ENCODE measurements at regions not wholly inside any gene's neighbourhood (a gene's known extent, or its start where the extent isn't known, plus 50 kb on each side); places are given as distances from the start of the nearest gene placed in this dataset.

GRCh38 chr2:217568289-217568971, 434.4 kb downstream of the TNS1 start:
- in situ Hi-C loops (cut with HindIII; ENCODE audit: low pct_ligation_motif_present, low pct_unique_long_range_greater_than_20kb, low sequenced_read_pairs), result no loop called here
- no peak for DNase-seq

GRCh38 chr2:217563565-217563964, 439.2 kb downstream of the TNS1 start:
- DNase-seq, result no peak
- in situ Hi-C loops (cut with HindIII; ENCODE audit: low pct_ligation_motif_present, low pct_unique_long_range_greater_than_20kb, low sequenced_read_pairs), result no loop called here

GRCh38 chr2:217562871-217563480, 439.8 kb downstream of the TNS1 start:
- no peak for DNase-seq
- in situ Hi-C loops (cut with HindIII; ENCODE audit: low pct_ligation_motif_present, low pct_unique_long_range_greater_than_20kb, low sequenced_read_pairs), result no loop called here

- in situ Hi-C loops (cut with HindIII; ENCODE audit: low pct_ligation_motif_present, low pct_unique_long_range_greater_than_20kb, low sequenced_read_pairs), result no loop called here
These were observed 443.7 kb downstream of the TNS1 start for GRCh38 chr2:217559084-217559483.

DNA sequence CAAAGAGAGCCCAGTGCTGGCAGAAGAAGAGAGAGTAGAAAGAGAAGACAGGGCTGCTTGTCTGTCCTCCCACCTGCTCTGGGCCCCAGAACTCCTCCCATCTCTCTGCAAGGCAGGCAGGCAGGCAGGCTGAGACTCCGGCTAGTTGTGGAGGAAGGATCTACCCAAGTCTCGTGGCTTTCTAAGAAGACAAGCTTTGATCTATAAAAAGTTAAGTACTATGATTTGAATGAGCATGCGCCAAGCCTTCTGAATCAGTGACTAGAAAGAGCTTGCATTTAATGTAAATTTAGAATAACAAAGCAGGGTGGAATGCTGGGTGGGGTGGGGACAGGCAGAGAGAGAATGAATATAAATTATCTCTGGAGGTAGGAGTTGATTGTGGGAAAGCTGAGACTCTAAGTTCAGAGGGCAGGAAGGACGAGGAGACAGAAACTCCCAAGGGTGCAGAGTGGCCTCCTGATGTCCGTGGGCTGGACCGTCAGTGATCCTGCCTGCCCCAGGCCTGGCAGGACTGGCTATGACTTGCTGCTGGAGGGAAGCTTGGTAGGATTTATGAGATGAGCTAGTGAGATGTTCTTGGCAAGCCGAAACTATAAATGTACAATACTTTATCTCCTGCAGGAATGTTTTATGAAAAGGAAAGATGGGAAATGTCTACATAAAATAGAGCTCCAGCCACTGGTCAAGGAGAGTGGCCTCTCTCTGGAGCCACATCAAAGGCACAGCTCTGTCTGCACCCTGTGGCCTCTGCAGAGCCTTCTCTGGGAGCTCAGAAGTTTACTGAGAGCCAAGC, 447.5 kb downstream of the TNS1 start:
- in situ Hi-C loops (cut with HindIII; ENCODE audit: low pct_ligation_motif_present, low pct_unique_long_range_greater_than_20kb, low sequenced_read_pairs), result no loop called here
- no peak for DNase-seq

More at GRCh38 chr2:217559084-217559483, 443.7 kb downstream of the TNS1 start:
- DNase-seq, result no peak

GRCh38 chr2:217553679-217554078, 449.1 kb downstream of the TNS1 start:
- no peak for DNase-seq
- in situ Hi-C loops (cut with HindIII; ENCODE audit: low pct_ligation_motif_present, low pct_unique_long_range_greater_than_20kb, low sequenced_read_pairs), result no loop called here

- in situ Hi-C loops (cut with HindIII; ENCODE audit: low pct_ligation_motif_present, low pct_unique_long_range_greater_than_20kb, low sequenced_read_pairs), result no loop called here
These were observed 449.6 kb downstream of the TNS1 start for GRCh38 chr2:217553202-217553601.

GRCh38 chr2:217552081-217552480, 450.7 kb downstream of the TNS1 start:
- in situ Hi-C loops (cut with HindIII; ENCODE audit: low pct_ligation_motif_present, low pct_unique_long_range_greater_than_20kb, low sequenced_read_pairs), result no loop called here
- no peak for DNase-seq

More at GRCh38 chr2:217553202-217553601, 449.6 kb downstream of the TNS1 start:
- DNase-seq, result no peak

DNA sequence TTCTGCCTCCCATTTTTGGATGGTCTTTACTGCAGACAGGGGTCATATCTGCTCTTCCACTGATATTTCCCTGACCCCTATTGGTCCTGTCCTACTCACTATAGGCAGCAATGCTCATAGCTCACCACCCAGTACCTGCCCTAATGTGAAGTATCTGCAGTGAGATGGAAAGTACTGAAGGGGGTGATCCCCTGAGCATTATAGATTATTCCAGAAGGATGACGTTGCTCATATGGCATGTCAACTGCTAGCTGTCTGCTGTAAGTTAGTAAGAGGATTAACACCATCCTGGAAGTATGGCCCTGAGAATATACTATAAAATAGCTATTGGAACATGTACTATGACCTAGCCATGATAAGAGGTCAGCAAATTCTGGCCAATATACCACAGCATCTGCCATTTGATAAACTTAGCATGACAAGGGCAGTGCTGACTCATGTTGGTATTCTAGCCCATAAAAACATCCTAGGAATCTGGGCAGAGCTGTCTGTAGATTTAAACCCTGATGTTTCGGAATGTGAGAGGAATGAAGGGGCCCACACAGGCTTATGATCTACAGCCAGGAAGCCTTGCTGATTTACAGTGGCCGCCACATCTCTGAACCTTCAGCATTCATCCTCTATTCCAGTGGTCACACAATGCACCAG, 451.4 kb downstream of the TNS1 start:
- DNase-seq, result peak; percentile 75

GRCh38 chr2:217539126-217539525, 463.7 kb downstream of the TNS1 start:
- in situ Hi-C loops (cut with HindIII; ENCODE audit: low pct_ligation_motif_present, low pct_unique_long_range_greater_than_20kb, low sequenced_read_pairs), result no loop called here

More for the DNA sequence above, 451.4 kb downstream of the TNS1 start:
- in situ Hi-C loops (cut with HindIII; ENCODE audit: low pct_ligation_motif_present, low pct_unique_long_range_greater_than_20kb, low sequenced_read_pairs), result no loop called here

GRCh38 chr2:217538719-217539118, 464.1 kb downstream of the TNS1 start:
- DNase-seq, result no peak
- in situ Hi-C loops (cut with HindIII; ENCODE audit: low pct_ligation_motif_present, low pct_unique_long_range_greater_than_20kb, low sequenced_read_pairs), result no loop called here

More at GRCh38 chr2:217539126-217539525, 463.7 kb downstream of the TNS1 start:
- DNase-seq, result no peak

DNA sequence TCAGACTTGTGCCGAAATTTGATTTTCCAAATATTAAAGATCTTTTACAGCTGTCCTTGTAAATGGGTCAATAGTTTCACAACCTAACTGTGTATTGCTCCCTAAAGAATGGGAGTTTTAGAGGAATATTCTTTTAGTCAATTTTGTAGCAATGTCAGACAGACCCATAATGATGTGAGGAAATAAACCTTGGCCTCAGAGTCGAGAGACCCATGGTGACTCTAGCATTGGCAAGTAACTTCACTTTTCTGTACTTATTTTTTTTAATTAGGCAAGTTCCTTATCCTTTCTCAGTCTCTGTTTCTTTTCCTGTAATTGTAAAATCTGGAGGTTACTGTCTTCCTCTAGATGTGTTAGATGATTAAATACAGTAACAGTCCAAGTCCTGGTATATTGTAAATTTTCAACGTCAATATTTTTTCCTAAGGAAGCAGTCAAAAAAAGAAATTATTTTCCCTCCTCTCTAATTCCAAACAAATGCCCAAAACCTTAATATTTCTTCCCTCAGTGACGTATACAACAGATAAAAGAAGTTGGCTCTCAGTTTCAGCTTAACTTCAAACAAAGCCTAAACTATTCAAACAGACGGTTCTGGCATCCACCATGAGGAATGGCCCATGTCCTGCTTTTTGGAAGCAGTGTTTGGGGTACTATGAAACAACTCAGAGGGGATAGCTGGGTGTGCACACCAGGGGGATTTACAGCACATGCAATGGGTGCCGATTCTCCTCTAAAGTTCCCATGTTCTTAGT, 466.7 kb downstream of the TNS1 start:
- no peak for DNase-seq
- in situ Hi-C loops (cut with HindIII; ENCODE audit: low pct_ligation_motif_present, low pct_unique_long_range_greater_than_20kb, low sequenced_read_pairs), result no loop called here

GRCh38 chr2:217530392-217531090, 472.3 kb downstream of the TNS1 start:
- DNase-seq, result no peak
- in situ Hi-C loops (cut with HindIII; ENCODE audit: low pct_ligation_motif_present, low pct_unique_long_range_greater_than_20kb, low sequenced_read_pairs), result no loop called here

DNA sequence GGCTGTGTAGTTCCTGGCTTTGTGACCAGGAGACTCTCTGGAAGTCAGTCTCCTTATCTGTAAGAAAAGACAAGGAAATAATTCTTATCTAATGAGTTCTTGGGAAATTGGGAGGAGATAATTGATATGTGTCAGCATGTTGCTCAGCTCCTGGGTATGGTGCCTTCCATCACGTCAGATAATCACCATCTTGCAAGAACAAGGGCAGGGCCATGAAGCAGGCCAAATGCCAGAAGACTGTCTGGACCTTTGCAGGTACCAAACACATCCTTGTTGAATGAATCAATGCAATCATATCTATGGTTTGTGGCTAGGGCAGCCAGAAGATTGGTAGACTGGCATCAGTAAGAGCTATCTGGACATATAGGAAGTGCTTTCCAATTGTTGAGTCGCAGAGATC, 473.5 kb downstream of the TNS1 start:
- no peak for DNase-seq
- in situ Hi-C loops (cut with HindIII; ENCODE audit: low pct_ligation_motif_present, low pct_unique_long_range_greater_than_20kb, low sequenced_read_pairs), result no loop called here

DNA sequence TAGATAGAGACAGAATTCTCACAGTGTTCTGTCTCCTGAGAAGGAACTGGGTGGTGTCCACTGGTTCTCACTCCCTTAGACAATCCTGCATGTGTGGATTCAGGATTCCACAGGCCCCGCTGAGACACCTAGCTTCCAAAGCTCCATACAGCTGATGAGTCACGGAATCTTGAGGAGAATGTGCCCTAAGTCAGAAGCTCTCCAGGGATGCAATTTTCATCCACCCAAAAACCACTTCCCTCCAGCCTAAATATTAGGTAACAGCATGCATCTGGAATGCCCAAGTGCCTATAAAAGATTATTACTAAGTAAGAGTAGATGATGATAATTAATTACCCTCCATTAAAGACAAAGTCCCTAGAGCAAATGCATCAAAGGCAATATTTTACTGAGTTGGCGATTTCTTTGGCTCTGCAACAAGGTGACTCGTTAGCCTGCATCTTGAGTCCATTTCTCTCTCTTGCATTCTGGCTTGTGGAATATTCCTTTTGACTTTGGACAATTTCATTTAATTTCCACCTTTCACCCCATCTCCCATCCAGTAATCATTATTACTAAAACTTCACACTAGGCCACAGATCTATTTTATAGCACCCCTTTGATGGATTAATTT, 475.1 kb downstream of the TNS1 start:
- DNase-seq, result no peak
- in situ Hi-C loops (cut with HindIII; ENCODE audit: low pct_ligation_motif_present, low pct_unique_long_range_greater_than_20kb, low sequenced_read_pairs), result no loop called here

- DNase-seq, result no peak
- in situ Hi-C loops (cut with HindIII; ENCODE audit: low pct_ligation_motif_present, low pct_unique_long_range_greater_than_20kb, low sequenced_read_pairs), result no loop called here
These were observed 477.7 kb downstream of the TNS1 start for GRCh38 chr2:217525076-217525475.

- in situ Hi-C loops (cut with HindIII; ENCODE audit: low pct_ligation_motif_present, low pct_unique_long_range_greater_than_20kb, low sequenced_read_pairs), result no loop called here
- no peak for DNase-seq
These were observed 479.5 kb downstream of the TNS1 start for GRCh38 chr2:217523286-217523685.

All from ACHN (cell line).